A673 (cell line): ENCODE measurements at regions not wholly inside any gene's neighbourhood (a gene's known extent, or its start where the extent isn't known, plus 50 kb on each side); places are given as distances from the start of the nearest gene placed in this dataset.

Experiments used
- EZH2 ChIP-seq: fragments of 200-600 bp; sonication (generic); IDR thresholded peaks from 2 replicates; pipeline ENCODE4 v1.6.1; 2017; ENCODE audit warnings: borderline replicate concordance, low read depth, mild to moderate bottlenecking, mixed read lengths, antibody characterized with exemption, low read length; ENCODE audit not compliant: poor library complexity, severe bottlenecking
- TF ChIP-seq, protein P1 (sequence below): fragments of 300-800, 200-600 bp; sonication (generic); conservative IDR thresholded peaks from 2 replicates; pipeline ENCODE4 v1.5.1; 2017; ENCODE audit warnings: low read depth, mild to moderate bottlenecking, antibody characterized with exemption, low read length, moderate library complexity, mixed read lengths

DNA sequence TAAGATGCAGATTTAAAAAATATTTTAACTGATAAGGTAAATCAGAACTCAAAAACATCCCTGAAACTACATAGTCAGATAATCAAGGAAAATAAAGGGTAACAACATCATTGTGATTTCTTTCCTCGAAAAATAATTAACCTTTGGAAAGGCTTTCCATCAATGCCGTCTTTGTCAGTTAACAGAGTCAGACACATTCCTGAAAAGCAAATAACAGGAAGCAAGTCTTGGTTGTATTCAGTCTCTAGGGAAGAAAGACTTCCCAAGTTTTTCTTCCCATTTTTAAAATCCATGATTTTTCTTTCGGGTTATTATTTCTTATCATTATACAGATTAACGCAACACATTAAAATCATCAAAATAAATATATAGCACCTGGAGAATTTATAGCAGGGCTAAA, 256.4 kb upstream of the CDH6 start:
- TF ChIP-seq, protein P1, sequence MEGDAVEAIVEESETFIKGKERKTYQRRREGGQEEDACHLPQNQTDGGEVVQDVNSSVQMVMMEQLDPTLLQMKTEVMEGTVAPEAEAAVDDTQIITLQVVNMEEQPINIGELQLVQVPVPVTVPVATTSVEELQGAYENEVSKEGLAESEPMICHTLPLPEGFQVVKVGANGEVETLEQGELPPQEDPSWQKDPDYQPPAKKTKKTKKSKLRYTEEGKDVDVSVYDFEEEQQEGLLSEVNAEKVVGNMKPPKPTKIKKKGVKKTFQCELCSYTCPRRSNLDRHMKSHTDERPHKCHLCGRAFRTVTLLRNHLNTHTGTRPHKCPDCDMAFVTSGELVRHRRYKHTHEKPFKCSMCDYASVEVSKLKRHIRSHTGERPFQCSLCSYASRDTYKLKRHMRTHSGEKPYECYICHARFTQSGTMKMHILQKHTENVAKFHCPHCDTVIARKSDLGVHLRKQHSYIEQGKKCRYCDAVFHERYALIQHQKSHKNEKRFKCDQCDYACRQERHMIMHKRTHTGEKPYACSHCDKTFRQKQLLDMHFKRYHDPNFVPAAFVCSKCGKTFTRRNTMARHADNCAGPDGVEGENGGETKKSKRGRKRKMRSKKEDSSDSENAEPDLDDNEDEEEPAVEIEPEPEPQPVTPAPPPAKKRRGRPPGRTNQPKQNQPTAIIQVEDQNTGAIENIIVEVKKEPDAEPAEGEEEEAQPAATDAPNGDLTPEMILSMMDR: no peak
- no peak for TF ChIP-seq EZH2
